Coronary artery (tissue), 2 donors: ENCODE measurements at regions not wholly inside any gene's neighbourhood (a gene's known extent, or its start where the extent isn't known, plus 50 kb on each side); places are given as distances from the start of the nearest gene placed in this dataset.

Experiments
- DNase-seq: peaks from one replicate; pipeline ENCODE4 v3.0.0-alpha.2; 2017; ENCODE audit warnings: low spot score
- H3K27ac ChIP-seq, 2 donors: fragments of 200-600 bp; sonication (generic); one replicate each; pipeline ENCODE4 v1.5.1; 2016 to 2019
- H3K4me3 ChIP-seq: fragments of 200-600 bp; sonication (generic); 2 replicates; pipeline ENCODE4 v1.5.1; 2016; ENCODE audit warnings: mild to moderate bottlenecking, moderate library complexity
- TF ChIP-seq, protein P1 (sequence below): fragments of 200-600 bp; sonication (generic); IDR thresholded peaks from one replicate; pipeline ENCODE4 v1.5.1; 2019; ENCODE audit warnings: antibody characterized with exemption

DNA sequence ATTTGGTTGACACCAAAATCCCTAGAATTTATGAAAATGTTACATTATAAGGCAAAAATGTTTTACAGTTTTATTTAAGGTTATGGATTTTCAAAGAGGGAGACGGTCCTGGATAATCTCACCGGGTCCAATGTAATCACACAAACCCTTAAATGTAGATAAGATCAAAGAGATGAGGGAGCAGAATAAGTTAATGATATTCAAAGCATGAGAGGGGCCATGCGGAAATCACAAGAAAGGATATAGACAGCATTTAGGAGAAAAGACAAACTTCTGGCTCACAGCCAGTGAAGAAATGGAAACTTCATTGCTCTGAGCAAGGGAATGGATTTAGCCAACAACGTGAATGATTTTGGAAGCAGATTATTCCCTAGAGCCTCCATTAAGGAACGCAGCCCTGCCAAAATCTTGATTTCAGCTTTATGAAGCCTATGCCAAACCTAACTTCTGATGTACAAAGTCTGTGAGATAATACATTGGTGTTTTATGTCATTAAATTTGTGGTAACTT is 684.4 kb upstream of the GNPDA2 start:
- Histone ChIP-seq H3K27ac (no peak overlapping the region), H3K4me3 (no peak overlapping the region)
- no peak for DNase-seq
- TF ChIP-seq, protein P1, sequence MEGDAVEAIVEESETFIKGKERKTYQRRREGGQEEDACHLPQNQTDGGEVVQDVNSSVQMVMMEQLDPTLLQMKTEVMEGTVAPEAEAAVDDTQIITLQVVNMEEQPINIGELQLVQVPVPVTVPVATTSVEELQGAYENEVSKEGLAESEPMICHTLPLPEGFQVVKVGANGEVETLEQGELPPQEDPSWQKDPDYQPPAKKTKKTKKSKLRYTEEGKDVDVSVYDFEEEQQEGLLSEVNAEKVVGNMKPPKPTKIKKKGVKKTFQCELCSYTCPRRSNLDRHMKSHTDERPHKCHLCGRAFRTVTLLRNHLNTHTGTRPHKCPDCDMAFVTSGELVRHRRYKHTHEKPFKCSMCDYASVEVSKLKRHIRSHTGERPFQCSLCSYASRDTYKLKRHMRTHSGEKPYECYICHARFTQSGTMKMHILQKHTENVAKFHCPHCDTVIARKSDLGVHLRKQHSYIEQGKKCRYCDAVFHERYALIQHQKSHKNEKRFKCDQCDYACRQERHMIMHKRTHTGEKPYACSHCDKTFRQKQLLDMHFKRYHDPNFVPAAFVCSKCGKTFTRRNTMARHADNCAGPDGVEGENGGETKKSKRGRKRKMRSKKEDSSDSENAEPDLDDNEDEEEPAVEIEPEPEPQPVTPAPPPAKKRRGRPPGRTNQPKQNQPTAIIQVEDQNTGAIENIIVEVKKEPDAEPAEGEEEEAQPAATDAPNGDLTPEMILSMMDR, result no peak

DNA sequence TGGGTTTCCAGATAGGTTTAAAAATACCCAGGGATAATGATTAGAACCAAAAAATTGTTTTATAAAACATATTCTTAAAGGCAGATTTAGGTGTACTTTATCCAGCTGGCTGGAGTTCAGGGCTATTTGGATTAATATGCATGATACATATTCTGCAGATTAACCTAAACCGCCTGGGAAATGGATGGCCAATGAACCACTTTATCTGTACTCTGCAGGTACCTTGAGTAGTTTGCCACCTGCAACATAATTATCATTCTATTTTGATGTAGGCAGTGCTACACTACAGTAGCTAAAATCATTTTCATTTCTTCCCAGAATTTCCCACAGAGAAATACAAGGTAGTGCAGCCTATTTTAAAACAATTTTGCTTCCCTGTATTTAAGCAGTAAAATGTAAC is 683.2 kb upstream of the GNPDA2 start:
- TF ChIP-seq, protein P1, result no peak

DNA sequence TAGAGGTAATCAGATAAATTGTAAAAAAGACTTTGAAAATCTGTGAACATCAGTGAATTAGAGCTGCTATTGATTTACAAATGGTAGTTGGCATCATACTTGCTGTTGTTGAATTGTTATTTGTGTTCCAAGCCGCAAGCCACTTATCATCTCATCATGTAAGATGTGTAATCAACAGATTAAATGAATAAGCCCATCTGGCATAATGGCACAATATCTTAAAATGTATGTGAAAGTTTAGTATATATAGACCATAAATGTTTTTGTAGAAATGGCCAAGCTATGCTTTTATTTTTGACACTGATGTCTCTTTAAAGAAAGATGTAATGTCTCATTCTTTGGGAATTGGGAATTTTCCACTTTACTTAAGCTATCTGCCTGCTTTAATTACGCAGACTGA is 682.6 kb upstream of the GNPDA2 start:
- no peak for DNase-seq
- TF ChIP-seq, protein P1, result no peak
- Histone ChIP-seq H3K4me3 (no peak overlapping the region), H3K27ac (no peak overlapping the region)

More for the DNA sequence above, 683.2 kb upstream of the GNPDA2 start:
- Histone ChIP-seq H3K4me3 (no peak overlapping the region), H3K27ac (no peak overlapping the region)
- DNase-seq, result no peak

DNA sequence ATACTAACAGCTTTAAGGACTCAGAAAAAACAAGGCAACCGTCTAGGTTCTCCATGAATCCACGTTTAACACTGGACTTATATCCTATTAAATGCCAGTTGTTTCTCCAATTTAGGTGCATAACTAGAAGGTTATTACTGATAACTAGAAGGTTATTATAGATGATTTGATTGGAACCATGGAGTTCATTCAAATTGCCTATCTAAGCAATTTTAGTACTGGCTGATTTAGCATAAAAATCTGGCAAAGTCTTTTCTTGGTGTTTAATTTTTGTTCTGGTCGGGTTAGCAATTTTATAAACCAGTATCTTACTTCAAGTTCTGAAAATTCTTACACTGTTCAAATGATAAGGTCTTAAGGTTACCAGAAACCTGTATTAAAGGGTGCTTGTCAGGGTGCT is 672.8 kb upstream of the GNPDA2 start:
- no peak for DNase-seq
- Histone ChIP-seq H3K27ac (no peak overlapping the region), H3K4me3 (no peak overlapping the region)
- TF ChIP-seq, protein P1, result no peak

DNA sequence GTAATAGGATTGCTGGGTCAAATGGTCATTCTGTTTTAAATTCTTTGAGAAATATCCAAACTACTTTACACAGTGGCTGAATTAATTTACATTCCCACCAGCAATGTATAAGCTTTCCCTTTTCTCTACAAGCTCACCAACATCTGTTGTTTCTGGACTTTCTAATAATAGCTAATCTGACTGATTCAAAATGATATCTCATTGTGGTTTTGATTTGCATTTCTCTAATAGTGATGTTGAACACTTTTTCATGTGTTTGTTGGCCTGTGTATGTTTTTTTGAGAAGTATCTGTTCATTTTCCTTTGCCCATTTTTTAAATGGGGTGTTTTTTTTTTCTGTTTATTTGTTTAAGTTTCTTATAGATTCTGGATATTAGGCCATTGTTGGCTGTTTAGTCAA is 659.0 kb upstream of the GNPDA2 start:
- DNase-seq, result no peak
- Histone ChIP-seq H3K4me3 (no peak overlapping the region), H3K27ac (no peak overlapping the region)
- TF ChIP-seq, protein P1, result no peak

DNA sequence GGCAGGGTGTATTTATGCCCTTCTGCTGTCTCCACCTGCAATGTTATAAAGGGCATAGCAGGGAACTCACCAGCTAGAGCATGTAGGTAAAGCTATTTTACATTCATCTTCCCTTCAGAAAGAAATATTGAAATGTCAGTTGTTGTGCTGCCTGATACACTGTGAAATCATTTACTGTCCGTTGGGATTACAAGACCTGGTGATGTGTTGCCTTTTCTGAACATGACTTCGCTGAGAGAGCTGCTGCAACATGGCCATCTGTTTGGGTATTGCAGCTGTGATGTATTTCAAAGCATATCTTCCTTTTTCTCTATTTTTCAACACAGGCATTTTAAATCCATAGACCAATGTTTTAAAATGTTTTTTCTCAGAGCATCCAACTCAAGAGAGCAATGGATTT is 644.1 kb upstream of the GNPDA2 start:
- H3K4me3 ChIP-seq, result no peak overlapping the region
- no peak overlapping the region for H3K27ac ChIP-seq
- no peak for DNase-seq
- TF ChIP-seq, protein P1, result no peak

DNA sequence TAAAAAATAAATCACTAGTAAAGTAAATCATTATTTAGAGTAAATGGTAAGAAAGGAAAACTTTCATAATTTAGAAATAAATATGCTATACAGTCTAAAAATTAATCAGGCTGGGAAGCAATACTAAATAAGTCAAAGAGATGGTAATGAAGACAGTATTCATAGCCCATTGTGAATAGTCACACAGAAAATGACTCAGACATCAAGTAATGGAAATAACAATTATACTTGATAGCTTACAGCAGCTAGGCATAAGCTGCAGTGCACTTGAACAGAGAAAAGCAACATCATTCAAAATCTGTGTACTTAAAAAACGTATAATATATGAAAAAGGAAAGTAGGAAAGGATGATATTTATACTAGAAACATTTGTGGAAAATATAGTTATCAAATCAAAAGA is 642.5 kb upstream of the GNPDA2 start:
- no peak overlapping the region for H3K27ac ChIP-seq
- TF ChIP-seq, protein P1, result no peak
- H3K4me3 ChIP-seq, result no peak overlapping the region
- DNase-seq, result no peak
